KG1 (cell line): ENCODE measurements at regions not wholly inside any gene's neighbourhood (a gene's known extent, or its start where the extent isn't known, plus 50 kb on each side); places are given as distances from the start of the nearest gene placed in this dataset.

Source experiments
- DNase-seq: peaks from one replicate; lab custom pipeline; 2025; lab: John Stamatoyannopoulos, UW

GRCh38 chr1:193613041-193613440 is 426.6 kb upstream of the B3GALT2 start:
- DNase-seq = no peak

GRCh38 chr1:193609592-193609991 is 423.2 kb upstream of the B3GALT2 start:
- no peak for DNase-seq

DNA sequence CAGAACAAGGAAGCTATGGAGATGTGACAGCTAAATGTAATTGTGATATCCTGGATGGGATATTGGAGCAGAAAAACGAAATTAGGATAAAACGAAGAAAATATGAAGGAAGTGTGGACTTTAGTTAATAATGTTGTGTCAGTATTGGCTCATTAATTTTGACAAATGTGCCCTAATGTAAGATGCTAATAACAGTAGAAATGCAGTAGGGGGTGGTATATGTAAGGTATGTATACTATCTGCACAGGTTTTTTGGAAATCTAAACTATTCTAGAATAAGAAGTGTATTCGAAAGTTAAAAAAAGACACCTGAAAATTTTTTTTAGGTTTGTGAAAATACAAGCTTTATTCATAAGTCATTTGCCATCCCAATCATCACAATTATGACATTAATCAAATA is 421.4 kb upstream of the B3GALT2 start:
- DNase-seq = no peak

GRCh38 chr1:193606035-193606434 is 419.6 kb upstream of the B3GALT2 start:
- no peak for DNase-seq

DNA sequence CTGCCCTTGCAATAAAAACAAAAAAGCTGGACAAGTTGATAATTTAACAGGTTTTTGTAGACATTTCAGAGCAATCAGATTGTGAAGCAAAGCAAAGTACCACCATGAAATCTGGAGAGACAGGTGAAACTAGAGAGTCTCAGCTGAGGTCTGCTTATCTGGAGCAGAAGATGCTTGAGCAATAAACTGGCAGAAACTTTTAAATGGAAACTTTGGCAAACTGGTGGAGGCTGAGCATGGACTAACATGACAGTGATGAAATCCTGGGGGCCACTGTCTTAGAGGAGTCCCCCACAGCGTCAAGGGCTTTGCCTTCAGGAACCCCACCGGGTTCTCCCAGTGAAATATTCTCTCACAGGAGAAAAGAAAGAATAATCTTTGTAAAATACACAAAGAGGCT is 416.3 kb upstream of the B3GALT2 start:
- no peak for DNase-seq

DNA sequence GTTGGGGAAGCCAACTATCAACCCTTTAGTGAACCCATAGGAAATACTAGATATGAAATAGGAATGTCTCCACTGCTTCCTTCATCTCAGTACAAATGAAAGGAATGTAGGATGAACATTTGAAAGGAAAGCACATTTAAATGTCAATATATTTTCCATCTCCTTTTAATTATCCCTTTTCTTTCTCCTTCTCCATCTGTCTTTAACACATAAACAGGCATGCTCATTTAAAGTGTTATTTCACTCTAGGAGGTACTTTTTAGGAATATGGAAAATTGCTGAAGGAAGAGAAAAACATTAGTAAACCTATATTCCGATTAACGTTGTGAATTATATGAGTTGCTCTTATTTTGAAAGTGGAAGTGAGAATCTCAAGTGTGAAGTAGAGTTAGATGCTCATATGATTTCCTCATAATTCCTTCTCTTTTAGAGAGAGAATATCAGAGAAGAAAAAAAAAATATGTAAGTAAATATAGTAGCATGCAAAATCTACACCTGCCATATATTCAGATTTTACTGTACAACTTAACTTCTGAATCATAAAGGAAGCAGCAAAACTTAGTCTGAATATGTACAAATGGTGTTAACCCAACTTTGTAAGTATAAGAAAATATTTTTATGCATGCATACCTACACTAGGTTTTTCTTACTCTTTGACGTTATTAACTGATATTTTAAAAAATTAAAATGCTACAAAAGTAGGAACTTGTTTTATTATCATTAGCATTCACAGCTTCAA is 406.9 kb upstream of the B3GALT2 start:
- DNase-seq = no peak

DNA sequence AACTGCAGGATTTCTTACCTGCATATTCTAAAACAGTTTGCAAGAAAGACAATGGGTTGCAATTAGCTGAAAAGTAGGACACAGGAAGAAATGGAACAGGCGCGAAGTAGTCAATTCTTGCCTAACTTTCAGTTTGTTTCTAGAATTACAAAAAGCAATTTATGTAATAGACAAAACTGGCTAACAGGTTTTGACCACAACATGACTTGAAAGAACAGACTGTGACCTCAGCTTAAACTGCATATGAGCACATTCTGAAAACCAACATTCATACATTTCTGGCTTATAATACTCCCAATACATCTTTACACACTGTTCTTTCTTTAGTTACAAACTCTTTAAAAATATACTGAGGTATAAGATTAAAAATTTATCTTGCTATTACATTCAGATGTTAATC is 405.9 kb upstream of the B3GALT2 start:
- no peak for DNase-seq

DNA sequence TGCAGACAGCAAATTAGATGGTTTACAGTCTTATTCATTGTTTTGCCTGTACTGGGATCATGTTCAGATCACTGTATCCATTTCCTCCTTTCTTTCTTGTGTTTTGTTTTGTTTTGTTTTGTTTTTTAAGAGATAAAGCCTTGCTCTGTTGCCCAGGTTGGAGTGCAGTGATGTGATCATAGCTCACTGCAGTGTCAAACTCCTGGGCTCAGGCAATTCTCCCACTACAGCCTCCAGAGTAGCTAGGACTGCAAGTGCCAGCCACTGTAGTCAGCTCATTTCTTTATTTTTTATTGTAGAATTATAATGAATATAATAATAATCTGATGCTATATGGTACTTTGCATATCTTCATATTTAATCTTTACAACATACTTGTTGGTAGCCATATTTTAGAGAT is 403.7 kb upstream of the B3GALT2 start:
- DNase-seq = no peak

DNA sequence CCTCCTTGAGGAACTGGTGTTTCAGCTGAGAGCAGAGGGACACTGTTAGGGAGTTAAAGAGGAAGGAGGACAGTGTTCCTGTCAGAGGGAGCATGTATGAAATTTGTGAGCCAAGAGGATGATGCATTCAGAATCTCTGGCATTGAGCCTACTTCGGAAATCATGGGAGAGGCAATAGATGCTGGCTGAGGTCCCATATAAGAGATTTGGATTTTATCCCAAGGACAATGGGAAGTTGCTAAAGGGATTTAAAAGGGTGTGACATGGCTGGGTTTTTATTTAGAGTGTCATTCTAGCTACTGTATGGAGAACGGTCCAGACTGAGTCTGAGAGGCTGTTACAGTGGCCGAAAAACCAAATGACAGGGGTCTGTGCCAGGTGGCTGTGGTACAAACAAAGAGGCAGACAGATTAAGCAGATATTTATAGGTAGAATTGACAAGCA is 403.2 kb upstream of the B3GALT2 start:
- DNase-seq = no peak

GRCh38 chr1:193588311-193589082 is 402.1 kb upstream of the B3GALT2 start:
- DNase-seq = no peak

DNA sequence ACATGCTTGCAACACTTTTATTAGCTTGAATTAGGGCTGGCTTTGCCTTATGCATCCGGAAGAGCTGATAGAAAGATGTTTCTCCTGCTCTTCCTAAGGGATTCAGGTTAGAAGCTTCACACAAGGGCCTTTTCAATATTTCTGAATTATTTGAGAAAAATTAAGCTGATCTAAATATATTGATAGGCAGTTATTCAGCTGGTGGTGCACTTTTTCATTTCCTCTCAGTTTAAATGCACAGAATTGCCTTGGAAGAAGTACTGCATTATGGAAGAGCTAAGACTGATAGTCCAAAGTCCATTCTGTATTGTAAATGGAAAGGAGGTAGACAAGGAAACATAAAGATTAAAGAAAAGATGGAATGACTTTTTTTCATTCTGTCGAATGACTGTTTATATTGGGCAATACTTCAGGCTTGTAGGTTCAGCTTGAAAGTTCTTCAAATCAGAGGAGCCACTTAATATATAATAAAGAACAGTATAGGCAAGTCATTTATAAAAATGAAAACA is 398.4 kb upstream of the B3GALT2 start:
- no peak for DNase-seq

- DNase-seq = no peak
Observed at GRCh38 chr1:193581341-193581740, 394.9 kb upstream of the B3GALT2 start.

GRCh38 chr1:193580419-193580818 is 394.0 kb upstream of the B3GALT2 start:
- DNase-seq = no peak

- no peak for DNase-seq
Observed at GRCh38 chr1:193579323-193579722, 392.9 kb upstream of the B3GALT2 start.

- DNase-seq = no peak
Observed at GRCh38 chr1:193574913-193575312, 388.5 kb upstream of the B3GALT2 start.

- DNase-seq = no peak
Observed at GRCh38 chr1:193569983-193570269, 383.5 kb upstream of the B3GALT2 start.

- DNase-seq = no peak
Observed at GRCh38 chr1:193569096-193569982, 382.9 kb upstream of the B3GALT2 start.

GRCh38 chr1:193568512-193568911 is 382.1 kb upstream of the B3GALT2 start:
- no peak for DNase-seq

- no peak for DNase-seq
Observed at GRCh38 chr1:193567937-193568336, 381.5 kb upstream of the B3GALT2 start.

DNA sequence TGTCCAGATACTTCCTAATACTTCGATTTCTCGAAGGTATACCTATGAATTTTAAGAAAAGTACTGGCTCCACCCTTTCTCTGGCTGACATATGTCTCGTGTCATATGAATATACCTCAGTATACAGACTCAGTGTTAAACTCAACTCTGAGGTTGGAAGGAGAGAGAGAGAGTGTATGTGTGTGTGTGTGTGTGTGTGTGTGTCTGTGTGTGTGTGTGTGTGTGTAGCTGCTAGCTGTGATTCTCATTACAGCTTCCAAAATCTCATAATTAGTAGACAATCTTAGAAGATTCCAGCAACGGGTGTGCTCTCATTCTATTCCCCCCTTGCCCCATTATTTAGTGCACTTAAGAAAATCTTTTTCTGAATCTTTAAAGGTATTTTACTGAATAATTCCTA is 380.3 kb upstream of the B3GALT2 start:
- DNase-seq = no peak

- no peak for DNase-seq
Observed at GRCh38 chr1:193565971-193566577, 379.7 kb upstream of the B3GALT2 start.

GRCh38 chr1:193562121-193562520 is 375.7 kb upstream of the B3GALT2 start:
- no peak for DNase-seq
